ENCODE measurements at regions not wholly inside any gene's neighbourhood (a gene's known extent, or its start where the extent isn't known, plus 50 kb on each side); places are given as distances from the start of the nearest gene placed in this dataset.

DNA sequence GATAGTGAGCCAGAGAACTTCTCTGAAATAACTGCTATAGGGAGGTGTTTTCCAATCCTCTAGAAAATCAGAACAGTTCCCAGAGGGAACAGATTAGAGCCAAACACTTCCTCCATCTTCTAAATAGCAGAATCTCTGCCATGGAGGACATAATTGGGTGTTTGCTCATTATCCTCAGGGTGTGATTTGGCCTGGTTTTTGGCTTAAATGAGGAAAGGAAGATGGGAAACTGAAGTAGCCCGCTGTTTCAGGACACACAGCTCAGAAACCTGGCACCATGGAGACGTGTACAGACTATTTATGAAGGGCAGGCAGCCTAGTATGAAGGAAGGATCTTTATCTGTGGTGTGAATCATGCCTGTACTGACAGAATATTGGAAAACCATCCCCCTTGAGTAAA is 231.7 kb upstream of the PRKD1 start:
- no peak for DNase-seq
- 74 to 87% (median 78%) methylated on average over 2 of the region's 2 CpGs for WGBS, 3 donors
- Histone ChIP-seq H3K27me3 (no peaks in the 10 kb centered on the region), H3K9me3 (no peaks in the 10 kb centered on the region), H3K4me3 (no peak overlapping the region), H3K4me1 (ENCODE audit: insufficient read depth) (peaks cover 2% of the 10 kb centered on the region), H3K36me3 (no peaks in the 10 kb centered on the region), H3K27ac (no peak overlapping the region)
- TF ChIP-seq EP300 (IDR thresholded peaks at IDR 0.05) (no peak), POLR2A (IDR thresholded peaks at IDR 0.05) (no peak)
- TF ChIP-seq, protein P1, sequence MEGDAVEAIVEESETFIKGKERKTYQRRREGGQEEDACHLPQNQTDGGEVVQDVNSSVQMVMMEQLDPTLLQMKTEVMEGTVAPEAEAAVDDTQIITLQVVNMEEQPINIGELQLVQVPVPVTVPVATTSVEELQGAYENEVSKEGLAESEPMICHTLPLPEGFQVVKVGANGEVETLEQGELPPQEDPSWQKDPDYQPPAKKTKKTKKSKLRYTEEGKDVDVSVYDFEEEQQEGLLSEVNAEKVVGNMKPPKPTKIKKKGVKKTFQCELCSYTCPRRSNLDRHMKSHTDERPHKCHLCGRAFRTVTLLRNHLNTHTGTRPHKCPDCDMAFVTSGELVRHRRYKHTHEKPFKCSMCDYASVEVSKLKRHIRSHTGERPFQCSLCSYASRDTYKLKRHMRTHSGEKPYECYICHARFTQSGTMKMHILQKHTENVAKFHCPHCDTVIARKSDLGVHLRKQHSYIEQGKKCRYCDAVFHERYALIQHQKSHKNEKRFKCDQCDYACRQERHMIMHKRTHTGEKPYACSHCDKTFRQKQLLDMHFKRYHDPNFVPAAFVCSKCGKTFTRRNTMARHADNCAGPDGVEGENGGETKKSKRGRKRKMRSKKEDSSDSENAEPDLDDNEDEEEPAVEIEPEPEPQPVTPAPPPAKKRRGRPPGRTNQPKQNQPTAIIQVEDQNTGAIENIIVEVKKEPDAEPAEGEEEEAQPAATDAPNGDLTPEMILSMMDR (IDR thresholded peaks at IDR 0.05): no peak
- intact Hi-C loops (cut with DNase I): no loop called here

DNA sequence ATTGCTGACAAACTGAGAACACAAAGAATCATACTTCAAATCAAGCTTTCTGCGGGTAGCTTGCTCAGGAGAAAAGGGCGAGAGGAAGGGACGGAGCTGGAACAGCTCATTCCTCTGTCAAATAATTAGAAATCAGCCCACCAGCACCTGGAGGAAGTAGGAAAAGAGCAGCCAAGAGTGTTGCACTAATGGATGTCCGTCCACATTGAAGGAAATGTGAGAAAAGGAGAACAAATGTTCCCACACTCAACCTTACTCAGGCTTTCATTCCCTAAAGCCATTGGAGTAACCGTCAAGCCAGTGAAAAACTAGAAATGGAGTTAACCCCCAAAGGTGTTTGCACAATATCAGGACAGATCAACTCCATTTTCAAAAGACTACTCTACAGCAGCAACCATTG is 233.0 kb upstream of the PRKD1 start:
- 86 to 94% (median 90%) methylated on average over 5 of the region's 5 CpGs for WGBS, 3 donors
- H3K9me3 ChIP-seq: no peaks in the 10 kb centered on the region
- no peaks in the 10 kb centered on the region for H3K36me3 ChIP-seq
- H3K27me3 ChIP-seq: no peaks in the 10 kb centered on the region
- no peak overlapping the region for H3K27ac ChIP-seq
- H3K4me3 ChIP-seq: no peak overlapping the region
- DNase-seq: no peak
- TF ChIP-seq POLR2A (IDR thresholded peaks at IDR 0.05) (no peak), EP300 (IDR thresholded peaks at IDR 0.05) (no peak)
- TF ChIP-seq, protein P1 (IDR thresholded peaks at IDR 0.05): no peak
- peaks cover 2% of the 10 kb centered on the region for H3K4me1 ChIP-seq (ENCODE audit: insufficient read depth)
- intact Hi-C loops (cut with DNase I): no loop called here

DNA sequence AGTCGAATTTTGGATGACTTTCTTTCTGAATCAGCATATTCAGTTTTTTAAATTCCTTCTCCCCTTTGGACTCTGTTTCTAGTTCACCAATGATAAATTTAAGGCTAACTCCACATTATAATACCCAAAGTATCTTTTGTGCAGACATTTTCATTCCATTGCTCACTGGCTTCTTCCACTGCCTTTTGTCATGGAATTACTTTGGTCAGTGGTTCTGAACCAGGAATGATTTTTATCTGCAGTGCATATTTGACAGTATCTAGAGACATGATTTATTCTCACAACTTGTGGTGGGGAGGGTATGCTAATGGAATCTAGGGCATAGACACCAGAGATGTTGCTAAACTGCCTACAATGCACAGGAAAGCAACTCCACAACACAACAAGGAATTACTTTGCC is 234.4 kb upstream of the PRKD1 start:
- DNase-seq: no peak
- Histone ChIP-seq H3K27me3 (no peaks in the 10 kb centered on the region), H3K4me3 (no peak overlapping the region), H3K36me3 (no peaks in the 10 kb centered on the region), H3K27ac (no peak overlapping the region), H3K4me1 (ENCODE audit: insufficient read depth) (peaks cover 2% of the 10 kb centered on the region), H3K9me3 (no peaks in the 10 kb centered on the region)
- TF ChIP-seq POLR2A (IDR thresholded peaks at IDR 0.05): no peak
- TF ChIP-seq EP300 (IDR thresholded peaks at IDR 0.05): no peak
- TF ChIP-seq, protein P1 (IDR thresholded peaks at IDR 0.05): no peak
- intact Hi-C loops (cut with DNase I): no loop called here
- WGBS, 3 donors: 28 to 42% (median 29%) methylated on average over 1 of the region's 1 CpG

DNA sequence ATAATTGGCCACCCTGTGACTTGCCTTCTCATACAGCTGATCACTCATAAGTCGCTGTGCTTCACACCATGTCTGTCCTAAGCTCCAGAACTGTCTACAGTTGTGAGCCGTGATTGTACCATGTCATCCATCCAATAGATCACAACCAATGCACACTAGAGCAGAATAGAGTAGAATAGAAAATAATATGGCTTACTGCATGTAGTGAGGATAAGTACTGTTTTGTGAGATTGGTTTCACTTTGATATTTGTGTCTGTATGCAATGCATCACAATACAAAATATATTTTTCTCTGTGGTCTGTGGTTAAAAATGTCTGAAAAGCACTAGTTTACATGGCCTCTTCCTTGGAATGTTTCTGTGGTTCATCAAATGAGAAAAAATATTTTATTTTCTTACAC is 237.6 kb upstream of the PRKD1 start:
- 91 to 94% (median 93%) methylated on average over 2 of the region's 2 CpGs for WGBS, 3 donors

More for the DNA sequence above, 237.6 kb upstream of the PRKD1 start:
- no peaks in the 10 kb centered on the region for H3K27me3 ChIP-seq
- DNase-seq: no peak
- no peaks in the 10 kb centered on the region for H3K9me3 ChIP-seq
- H3K4me1 ChIP-seq (ENCODE audit: insufficient read depth): no peaks in the 10 kb centered on the region
- TF ChIP-seq, protein P1 (IDR thresholded peaks at IDR 0.05): no peak
- TF ChIP-seq POLR2A (IDR thresholded peaks at IDR 0.05) (no peak), EP300 (IDR thresholded peaks at IDR 0.05) (no peak)
- H3K36me3 ChIP-seq: no peaks in the 10 kb centered on the region
- intact Hi-C loops (cut with DNase I): no loop called here
- no peak overlapping the region for H3K4me3 ChIP-seq
- H3K27ac ChIP-seq: no peak overlapping the region

Data from ovary (tissue), 7 donors.